HCT116 (cell line): ENCODE measurements at regions not wholly inside any gene's neighbourhood (a gene's known extent, or its start where the extent isn't known, plus 50 kb on each side); places are given as distances from the start of the nearest gene placed in this dataset.

ENCODE experiments used
- ATAC-seq: fragments of 200-7000 bp; cut with Tn5 transposase; 2 replicates; pipeline ENCODE4 v1.9.1; 2020; ENCODE audit warnings: mild to moderate bottlenecking, moderate library complexity
- BruUV-seq: library from RNA; stranded (reverse); fragments of 400-500 nt; replicated peaks from 2 replicates; lab custom pipeline; 2021; lab: Mats Ljungman, UMichigan
- CTCF ChIA-PET: fragments of 300-600 bp; sonication (Branson Sonifier 250); formaldehyde crosslinking; loops from one replicate; lab custom pipeline; 2021; ENCODE audit warnings: antibody characterized with exemption; lab: Charles Lee
- POLR2A ChIA-PET: fragments of 300-600, 350-600 bp; sonication (Branson Sonifier 250); formaldehyde crosslinking; loops from one replicate; lab custom pipeline; 2021; ENCODE audit warnings: antibody characterized with exemption; lab: Charles Lee
- RAD21 ChIA-PET, 2 experiments: fragments of 300-600 bp; sonication (Branson Sonifier 250); formaldehyde crosslinking; loops; one replicate each; lab custom pipeline; 2023; ENCODE audit warnings: low total read pairs in 2 of 2; ENCODE audit not compliant: uncharacterized antibody in 2 of 2, unreplicated experiment in 2 of 2, low non-redundant PET in 1 of 2; lab: Charles Lee
- DNase-seq: peaks from one replicate; pipeline ENCODE4 v3.0.0-alpha.2; 2010; ENCODE audit warnings: low read depth, low spot score
- H2AFZ ChIP-seq: fragments of 200-600 bp; shearing (Covaris generic), sonication (generic); 2 replicates; pipeline ENCODE4 v1.6.1; 2017; ENCODE audit warnings: low read depth, mixed run types, mixed read lengths, antibody characterized with exemption, low read length; ENCODE audit not compliant: poor library complexity, severe bottlenecking
- H3K27ac ChIP-seq: 2 replicates; pipeline ENCODE4 v1.5.1; 2012; ENCODE audit warnings: low read depth, low read length
- H3K27me3 ChIP-seq: fragments of 200-600 bp; sonication (generic); 2 replicates; pipeline ENCODE4 v1.6.1; 2016; ENCODE audit warnings: mixed run types, low read length, mixed read lengths; ENCODE audit not compliant: insufficient read depth
- H3K36me3 ChIP-seq, 2 experiments: fragments of 200-500 bp in 1 of 2; fragments of 200-600 bp in 1 of 2; sonication (Bioruptor generic) in 1 of 2; sonication (generic) in 1 of 2; 2 replicates each; pipeline versions ENCODE4 v1.5.1 to v1.6.1; 2014 to 2016; ENCODE audit warnings: low read length in 2 of 2, inconsistent platforms in 1 of 2, mixed read lengths in 1 of 2, mixed run types in 1 of 2; ENCODE audit not compliant: insufficient read depth in 2 of 2, control insufficient read depth in 1 of 2
- H3K4me1 ChIP-seq, 2 experiments: fragments of 200-600 bp in 1 of 2; sonication (generic) in 1 of 2; 2 replicates each; pipeline versions ENCODE4 v1.5.1 to v1.6.1; 2012 to 2017; ENCODE audit warnings: low read length in 2 of 2, inconsistent platforms in 1 of 2, mild to moderate bottlenecking in 1 of 2, mixed read lengths in 1 of 2, mixed run types in 1 of 2, moderate library complexity in 1 of 2; ENCODE audit not compliant: insufficient read depth in 2 of 2, control insufficient read depth in 1 of 2
- H3K4me2 ChIP-seq: fragments of 200-600 bp; sonication (generic); 2 replicates; pipeline ENCODE4 v1.6.1; 2017; ENCODE audit warnings: mixed run types, low read length, mixed read lengths
- H3K4me3 ChIP-seq, 2 experiments: fragments of 200-600 bp in 1 of 2; sonication (generic) in 1 of 2; replicated peaks in 1 of 2; 2 replicates each; pipeline ENCODE4 v1.5.1; 2011 to 2016; ENCODE audit warnings: low read length in 2 of 2, control low read depth in 1 of 2, low read depth in 1 of 2, mild to moderate bottlenecking in 1 of 2, mixed read lengths in 1 of 2, mixed run types in 1 of 2
- H3K79me2 ChIP-seq: fragments of 200-600 bp; sonication (generic); 2 replicates; pipeline ENCODE4 v1.6.1; 2017; ENCODE audit warnings: mild to moderate bottlenecking, mixed run types, low read length, moderate library complexity, mixed read lengths; ENCODE audit not compliant: insufficient read depth
- H3K9ac ChIP-seq: fragments of 200-600 bp; sonication (generic); 2 replicates; pipeline ENCODE4 v1.6.1; 2016; ENCODE audit warnings: low read length, mixed read lengths
- H3K9me2 ChIP-seq: fragments of 200-600 bp; sonication (generic), shearing (Covaris generic); 2 replicates; pipeline ENCODE4 v1.6.1; 2017; ENCODE audit warnings: mixed run types, mild to moderate bottlenecking, moderate library complexity; ENCODE audit not compliant: insufficient read depth
- H3K9me3 ChIP-seq, 2 experiments: fragments of 200-500 bp in 1 of 2; fragments of 200-600 bp in 1 of 2; sonication (Bioruptor generic) in 1 of 2; sonication (generic) in 1 of 2; 2 replicates each; pipeline ENCODE4 v1.6.1; 2014 to 2017; ENCODE audit warnings: low read length in 2 of 2, mixed read lengths in 2 of 2, inconsistent platforms in 1 of 2, low read depth in 1 of 2, mild to moderate bottlenecking in 1 of 2, mixed run types in 1 of 2, moderate library complexity in 1 of 2; ENCODE audit not compliant: control insufficient read depth in 1 of 2, insufficient read depth in 1 of 2
- H4K20me1 ChIP-seq: fragments of 200-600 bp; sonication (generic), shearing (Covaris generic); 2 replicates; pipeline ENCODE4 v1.6.1; 2017; ENCODE audit warnings: mixed run types, mild to moderate bottlenecking, moderate library complexity; ENCODE audit not compliant: insufficient read depth
- ATF3 ChIP-seq: IDR thresholded peaks from 2 replicates; pipeline ENCODE4 v1.6.1; 2012
- CBX3 ChIP-seq: IDR thresholded peaks from 2 replicates; pipeline ENCODE4 v1.6.1; 2012; ENCODE audit warnings: low read depth
- EZH2 ChIP-seq: fragments of 200-600 bp; sonication (generic); IDR thresholded peaks from 2 replicates; pipeline ENCODE4 v1.6.1; 2017; ENCODE audit warnings: antibody characterized with exemption, mixed run types
- EZH2phosphoT487 ChIP-seq: fragments of 200-600 bp; IDR thresholded peaks from 2 replicates; pipeline ENCODE4 v1.6.1; 2018; ENCODE audit warnings: antibody characterized with exemption, borderline replicate concordance
- FOSL1 ChIP-seq: IDR thresholded peaks from 2 replicates; pipeline ENCODE4 v1.6.1; 2012; ENCODE audit warnings: low read depth
- JUND ChIP-seq: IDR thresholded peaks from 2 replicates; pipeline ENCODE4 v1.6.1; 2012
- RAD21 ChIP-seq: IDR thresholded peaks from 2 replicates; pipeline ENCODE4 v1.6.1; 2012; ENCODE audit warnings: low read depth, mild to moderate bottlenecking
- REST ChIP-seq: IDR thresholded peaks from 2 replicates; pipeline ENCODE4 v1.6.1; 2012; ENCODE audit warnings: low read depth
- SIN3A ChIP-seq: IDR thresholded peaks from 2 replicates; pipeline ENCODE4 v1.6.1; 2012; ENCODE audit warnings: low read depth
- SP1 ChIP-seq: IDR thresholded peaks from 2 replicates; pipeline ENCODE4 v1.6.1; 2012; ENCODE audit warnings: low read depth
- YY1 ChIP-seq: IDR thresholded peaks from 2 replicates; pipeline ENCODE4 v1.6.1; 2011; ENCODE audit warnings: low read length, low read depth, moderate library complexity, mild to moderate bottlenecking; ENCODE audit not compliant: insufficient replicate concordance; ENCODE audit errors: extremely low read depth
- ZFX ChIP-seq: fragments of 450-650 bp; IDR thresholded peaks from 2 replicates; pipeline ENCODE4 v1.6.1; 2017
- ZNF274 ChIP-seq: fragments of 200-500 bp; sonication (Bioruptor generic); IDR thresholded peaks from 2 replicates; pipeline ENCODE4 v1.6.1; 2014; ENCODE audit warnings: mild to moderate bottlenecking, low read depth, low read length, inconsistent platforms
- intact Hi-C: fragments of 100-400 bp; cut with micrococcal nuclease; formaldehyde crosslinking; loops from 2 replicates; pipeline ENCODE4 v1.10.0; 2022

- Histone ChIP-seq H3K9ac (no peak overlapping the region), H3K79me2 (no peaks in the 10 kb centered on the region), H3K4me3 (no peak overlapping the region), H3K27me3 (no peaks in the 10 kb centered on the region), H2AFZ (no peak overlapping the region), H3K4me1 (no peaks in the 10 kb centered on the region), H4K20me1 (no peaks in the 10 kb centered on the region), H3K4me2 (no peak overlapping the region), H3K9me2 (no peaks in the 10 kb centered on the region), H3K36me3 (no peaks in the 10 kb centered on the region), H3K27ac (no peak overlapping the region), H3K9me3 (peaks cover 0 to 22% of the 10 kb centered on the region in 2 experiments; a peak in 2 of 4 replicates)
- intact Hi-C loops: no loop called here
- no peak for ATAC-seq
- ChIA-PET CTCF (no interaction called here), POLR2A (no interaction called here), RAD21 (no interaction called here)
- TF ChIP-seq ATF3: no peak
- no peak for TF ChIP-seq SP1
- no peak for TF ChIP-seq YY1
- TF ChIP-seq EZH2: no peak
- TF ChIP-seq ZNF274: no peak
- no peak for TF ChIP-seq RAD21
- TF ChIP-seq CBX3: no peak
- no peak for TF ChIP-seq REST
- no peak for TF ChIP-seq EZH2phosphoT487
- TF ChIP-seq ZFX: no peak
- TF ChIP-seq JUND: no peak
- TF ChIP-seq SIN3A: no peak
- no peak for TF ChIP-seq FOSL1
- no peak for DNase-seq
- BruUV-seq: no TSS peak
Measured at GRCh38 chr1:106831511-106831910, 225.0 kb upstream of the PRMT6 start.
